ENCODE measurements at regions not wholly inside any gene's neighbourhood (a gene's known extent, or its start where the extent isn't known, plus 50 kb on each side); places are given as distances from the start of the nearest gene placed in this dataset.

DNA sequence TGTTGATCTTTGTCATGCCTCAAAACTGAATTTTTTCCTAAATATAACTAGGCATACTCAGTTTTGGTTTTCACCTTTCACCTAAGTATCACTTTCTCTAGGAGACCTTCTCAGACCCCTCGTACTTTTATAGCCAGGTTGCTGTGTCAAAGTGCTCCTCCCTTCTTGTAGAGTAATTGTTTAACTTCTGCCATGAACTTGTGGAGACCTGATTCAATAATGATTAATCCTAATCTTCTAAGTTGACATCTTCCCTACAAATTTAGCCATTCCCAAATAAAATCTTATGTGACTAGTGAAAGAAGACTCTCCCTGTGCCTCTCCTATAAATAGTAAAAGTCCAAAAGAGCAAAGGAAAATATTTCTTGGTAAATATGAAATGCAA is 159.8 kb downstream of the SPATA31D1 start:
- TF ChIP-seq, protein P1, sequence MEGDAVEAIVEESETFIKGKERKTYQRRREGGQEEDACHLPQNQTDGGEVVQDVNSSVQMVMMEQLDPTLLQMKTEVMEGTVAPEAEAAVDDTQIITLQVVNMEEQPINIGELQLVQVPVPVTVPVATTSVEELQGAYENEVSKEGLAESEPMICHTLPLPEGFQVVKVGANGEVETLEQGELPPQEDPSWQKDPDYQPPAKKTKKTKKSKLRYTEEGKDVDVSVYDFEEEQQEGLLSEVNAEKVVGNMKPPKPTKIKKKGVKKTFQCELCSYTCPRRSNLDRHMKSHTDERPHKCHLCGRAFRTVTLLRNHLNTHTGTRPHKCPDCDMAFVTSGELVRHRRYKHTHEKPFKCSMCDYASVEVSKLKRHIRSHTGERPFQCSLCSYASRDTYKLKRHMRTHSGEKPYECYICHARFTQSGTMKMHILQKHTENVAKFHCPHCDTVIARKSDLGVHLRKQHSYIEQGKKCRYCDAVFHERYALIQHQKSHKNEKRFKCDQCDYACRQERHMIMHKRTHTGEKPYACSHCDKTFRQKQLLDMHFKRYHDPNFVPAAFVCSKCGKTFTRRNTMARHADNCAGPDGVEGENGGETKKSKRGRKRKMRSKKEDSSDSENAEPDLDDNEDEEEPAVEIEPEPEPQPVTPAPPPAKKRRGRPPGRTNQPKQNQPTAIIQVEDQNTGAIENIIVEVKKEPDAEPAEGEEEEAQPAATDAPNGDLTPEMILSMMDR (conservative IDR thresholded peaks at IDR 0.05; ENCODE audit: low read depth, low read length): no peak
- TF ChIP-seq EZH2phosphoT487 (IDR thresholded peaks at IDR 0.05; ENCODE audit: borderline replicate concordance, low read length): no peak

Data from PC-3 (cell line).